ENCODE measurements at regions not wholly inside any gene's neighbourhood (a gene's known extent, or its start where the extent isn't known, plus 50 kb on each side); places are given as distances from the start of the nearest gene placed in this dataset.
"Not testable (repeated sequence)": the region's sequence is repeated elsewhere in the genome, so short reads cannot be mapped to it uniquely, and the experiment has no call there.

GRCh38 chr22:22822106-22822505, 65.5 kb upstream of the IGLL5 start:
- DNase-seq (no peak), ATAC-seq (no peak)
- Mint-ChIP-seq H3K36me3 (ENCODE audit: low read depth) (no peaks in the 10 kb centered on the region), H3K9me3 (no peaks in the 10 kb centered on the region), H3K4me1 (ENCODE audit: low read depth) (peaks cover 80% of the 10 kb centered on the region), H3K4me3 (no peak overlapping the region), H3K27me3 (no peaks in the 10 kb centered on the region), H3K27ac (peak overlapping the region; percentile 80)
- intact Hi-C loops (cut with micrococcal nuclease) = no loop called here
- TF ChIP-seq CTCF (IDR thresholded peaks at IDR 0.05) = no peak
- ChIA-PET CTCF (interaction anchor here (2.5 kb wide), 2 partner anchors 27 to 55 kb away, joined by 6 to 11 read pairs; no protein-coding TSS in a partner anchor), POLR2A (interaction anchor here (0.6 kb wide), 1 partner anchor 20 kb away, joined by 3 read pairs; no protein-coding TSS in a partner anchor)

- H3K4me3 Mint-ChIP-seq; DNase-seq; H3K27me3 Mint-ChIP-seq; H3K36me3 Mint-ChIP-seq (ENCODE audit: low read depth); intact Hi-C loops (cut with micrococcal nuclease); H3K9me3 Mint-ChIP-seq; ATAC-seq: not testable (repeated sequence)
- Mint-ChIP-seq H3K27ac (peak overlapping the region; percentile 72), H3K4me1 (ENCODE audit: low read depth) (peaks cover 77% of the 10 kb centered on the region)
- ChIA-PET CTCF (interaction anchor here (0.7 to 2.5 kb wide), 5 partner anchors 20 to 69 kb away, joined by 4 to 11 read pairs (median 6); no protein-coding TSS in a partner anchor), POLR2A (interaction anchor here (0.6 kb wide), 1 partner anchor 19 kb away, joined by 3 read pairs; no protein-coding TSS in a partner anchor)
These were observed 65.1 kb upstream of the IGLL5 start for GRCh38 chr22:22822553-22822952.

DNA sequence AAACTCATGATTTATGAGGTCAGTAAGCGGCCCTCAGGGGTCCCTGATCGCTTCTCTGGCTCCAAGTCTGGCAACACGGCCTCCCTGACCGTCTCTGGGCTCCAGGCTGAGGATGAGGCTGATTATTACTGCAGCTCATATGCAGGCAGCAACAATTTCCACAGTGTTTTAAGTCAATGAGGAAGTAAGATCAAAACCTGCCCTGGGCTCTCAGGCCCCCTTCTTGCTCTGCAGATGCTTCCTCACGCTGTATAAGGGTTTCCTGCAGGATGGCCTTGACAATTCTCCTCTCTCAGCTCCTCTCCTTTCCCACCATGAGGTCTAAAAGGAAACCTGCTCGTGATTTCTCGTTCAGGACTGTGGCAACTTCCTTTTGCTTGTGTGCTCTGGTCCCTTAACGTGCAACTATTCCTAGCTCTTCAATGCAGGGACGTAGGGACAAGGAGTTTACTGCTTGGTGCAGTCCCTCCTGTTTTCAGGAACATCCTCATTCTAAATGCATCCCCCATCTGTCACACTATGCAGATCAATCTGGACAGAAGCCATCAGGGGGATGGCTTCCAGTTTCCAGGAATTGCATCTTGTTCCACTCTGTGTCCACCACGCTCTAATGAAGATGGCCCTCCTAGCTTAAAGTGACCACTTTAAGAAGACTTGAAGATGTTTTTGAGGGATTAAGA, 64.3 kb upstream of the IGLL5 start:
- Mint-ChIP-seq H3K4me1 (ENCODE audit: low read depth) (peaks cover 70% of the 10 kb centered on the region), H3K4me3 (no peak overlapping the region), H3K36me3 (ENCODE audit: low read depth) (no peaks in the 10 kb centered on the region), H3K27me3 (no peaks in the 10 kb centered on the region), H3K9me3 (no peaks in the 10 kb centered on the region), H3K27ac (peak overlapping the region; percentile 72)
- CTCF ChIA-PET = interaction anchor here (0.7 to 2.5 kb wide), 8 partner anchors 13 to 78 kb away, joined by 3 to 11 read pairs (median 5); no protein-coding TSS in a partner anchor
- no peak for TF ChIP-seq CTCF (IDR thresholded peaks at IDR 0.05)
- ATAC-seq (no peak), DNase-seq (no peak)
- POLR2A ChIA-PET = no interaction called here
- intact Hi-C loops (cut with micrococcal nuclease) = no loop called here

GRCh38 chr22:22824340-22825212, 63.0 kb upstream of the IGLL5 start:
- ChIA-PET CTCF (interaction anchor here (0.8 to 2.5 kb wide), 7 partner anchors 15 to 59 kb away, joined by 3 to 11 read pairs (median 5); no protein-coding TSS in a partner anchor), POLR2A (no interaction called here)
- H3K36me3 Mint-ChIP-seq (ENCODE audit: low read depth) = no peaks in the 10 kb centered on the region
- intact Hi-C loops (cut with micrococcal nuclease) = no loop called here
- H3K4me3 Mint-ChIP-seq = no peak overlapping the region
- no peak overlapping the region for H3K27ac Mint-ChIP-seq
- DNase-seq (no peak), ATAC-seq (no peak)
- TF ChIP-seq CTCF (IDR thresholded peaks at IDR 0.05) = no peak
- no peaks in the 10 kb centered on the region for H3K27me3 Mint-ChIP-seq
- peaks cover 57% of the 10 kb centered on the region for H3K4me1 Mint-ChIP-seq (ENCODE audit: low read depth)
- H3K9me3 Mint-ChIP-seq = no peaks in the 10 kb centered on the region

DNA sequence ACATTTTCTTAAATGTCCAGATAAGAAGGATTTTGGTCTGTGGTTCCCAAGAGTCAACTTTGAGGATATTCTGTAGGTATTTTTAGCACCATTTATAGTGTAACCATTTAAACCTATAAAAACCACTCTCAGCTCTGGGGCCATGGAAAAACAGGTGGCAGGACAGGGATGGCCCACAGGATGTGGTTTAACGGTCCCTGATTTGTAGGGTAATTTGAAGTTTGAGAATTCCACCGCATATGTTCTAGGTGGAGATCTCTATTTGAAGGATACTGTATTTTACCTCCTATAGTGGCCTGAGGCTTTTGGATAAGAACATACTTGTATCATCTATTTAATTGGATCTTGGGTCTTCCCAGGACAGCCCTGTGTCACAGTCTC, 62.4 kb upstream of the IGLL5 start:
- no peaks in the 10 kb centered on the region for H3K36me3 Mint-ChIP-seq (ENCODE audit: low read depth)
- H3K27me3 Mint-ChIP-seq = no peaks in the 10 kb centered on the region
- peaks cover 51% of the 10 kb centered on the region for H3K4me1 Mint-ChIP-seq (ENCODE audit: low read depth)
- no peak for ATAC-seq
- intact Hi-C loops (cut with micrococcal nuclease) = no loop called here
- no peak overlapping the region for H3K27ac Mint-ChIP-seq
- no peak overlapping the region for H3K4me3 Mint-ChIP-seq
- ChIA-PET POLR2A (no interaction called here), CTCF (interaction anchor here (0.7 to 1.5 kb wide), 4 partner anchors 15 to 52 kb away, joined by 3 to 5 read pairs (median 4); no protein-coding TSS in a partner anchor)
- no peaks in the 10 kb centered on the region for H3K9me3 Mint-ChIP-seq
- no peak for TF ChIP-seq CTCF (IDR thresholded peaks at IDR 0.05)
- no peak for DNase-seq

All from activated CD8-positive, alpha-beta T cell treated with anti-CD3 and anti-CD28 coated beads for 36 hours (primary cell).